ENCODE measurements at regions not wholly inside any gene's neighbourhood (a gene's known extent, or its start where the extent isn't known, plus 50 kb on each side); places are given as distances from the start of the nearest gene placed in this dataset.

- no peak overlapping the region for H3K4me3 ChIP-seq (ENCODE audit: low read length)
- no peak for DNase-seq
- no peak overlapping the region for H2AFZ ChIP-seq (ENCODE audit: low read length)
- no peak overlapping the region for H3K4me2 ChIP-seq (ENCODE audit: low read depth, low read length, poor library complexity, severe bottlenecking)
- no peak overlapping the region for H3K9ac ChIP-seq (ENCODE audit: low read length)
- H3K36me3 ChIP-seq (ENCODE audit: insufficient read depth, low read length), result no peaks in the 10 kb centered on the region
- no peaks in the 10 kb centered on the region for H3K4me1 ChIP-seq (ENCODE audit: low read length)
- no peak overlapping the region for H3K27ac ChIP-seq (ENCODE audit: low read length)
- H3K79me2 ChIP-seq (ENCODE audit: low read length), result no peaks in the 10 kb centered on the region
- H3K9me2 ChIP-seq (replicated peaks; ENCODE audit: insufficient read depth, low read length), result no peaks in the 10 kb centered on the region
- 0 out of 2 replicates have a peak, but pooled peaks cover 3% of the 10 kb centered on the region for H4K20me1 ChIP-seq (ENCODE audit: insufficient read depth, low read depth, low read length)
- no peaks in the 10 kb centered on the region for H3K27me3 ChIP-seq (ENCODE audit: low read length)
- no peaks in the 10 kb centered on the region for H3K9me3 ChIP-seq (ENCODE audit: low read length)
Measured at GRCh38 chr21:36591326-36591970, 107.5 kb upstream of the SIM2 start.

- no peaks in the 10 kb centered on the region for H3K36me3 ChIP-seq (ENCODE audit: insufficient read depth, low read length)
- H3K9me2 ChIP-seq (replicated peaks; ENCODE audit: insufficient read depth, low read length), result no peaks in the 10 kb centered on the region
- no peak overlapping the region for H3K4me3 ChIP-seq (ENCODE audit: low read length)
- H3K9ac ChIP-seq (ENCODE audit: low read length), result no peak overlapping the region
- no peaks in the 10 kb centered on the region for H3K79me2 ChIP-seq (ENCODE audit: low read length)
- H3K4me2 ChIP-seq (ENCODE audit: low read depth, low read length, poor library complexity, severe bottlenecking), result no peak overlapping the region
- H3K27me3 ChIP-seq (ENCODE audit: low read length), result no peaks in the 10 kb centered on the region
- H4K20me1 ChIP-seq (ENCODE audit: insufficient read depth, low read depth, low read length), result no peaks in the 10 kb centered on the region
- no peak overlapping the region for H3K27ac ChIP-seq (ENCODE audit: low read length)
- H3K9me3 ChIP-seq (ENCODE audit: low read length), result no peaks in the 10 kb centered on the region
- H2AFZ ChIP-seq (ENCODE audit: low read length), result no peak overlapping the region
- no peak for DNase-seq
- no peaks in the 10 kb centered on the region for H3K4me1 ChIP-seq (ENCODE audit: low read length)
Measured at GRCh38 chr21:36596174-36596573, 102.7 kb upstream of the SIM2 start.

DNA sequence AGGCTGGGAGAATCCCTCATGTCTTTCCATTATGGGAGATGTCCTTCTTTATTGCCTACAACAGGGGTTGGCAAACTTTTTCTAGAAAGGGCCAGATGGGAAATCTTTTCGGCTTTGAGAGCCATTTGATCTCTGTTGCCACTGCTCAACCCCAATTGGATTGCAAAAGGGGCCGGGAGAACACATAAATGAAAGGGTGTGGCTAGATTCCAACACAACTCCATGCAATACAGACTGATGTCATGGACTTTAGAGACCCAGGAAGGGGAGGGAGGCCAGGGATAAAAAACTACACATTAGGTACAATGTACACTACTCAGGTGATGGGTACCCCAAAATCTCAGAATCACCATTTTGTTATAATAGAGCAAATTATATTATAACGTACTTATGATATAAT, 97.6 kb upstream of the SIM2 start:
- Histone ChIP-seq H3K9ac (ENCODE audit: low read length) (no peak overlapping the region), H3K9me2 (replicated peaks; ENCODE audit: insufficient read depth, low read length) (no peaks in the 10 kb centered on the region), H3K27me3 (ENCODE audit: low read length) (no peaks in the 10 kb centered on the region), H2AFZ (ENCODE audit: low read length) (no peak overlapping the region), H3K27ac (ENCODE audit: low read length) (no peak overlapping the region), H3K9me3 (ENCODE audit: low read length) (no peaks in the 10 kb centered on the region), H3K4me1 (ENCODE audit: low read length) (no peaks in the 10 kb centered on the region), H3K4me3 (ENCODE audit: low read length) (no peak overlapping the region), H3K36me3 (ENCODE audit: insufficient read depth, low read length) (no peaks in the 10 kb centered on the region), H4K20me1 (ENCODE audit: insufficient read depth, low read depth, low read length) (no peaks in the 10 kb centered on the region), H3K79me2 (ENCODE audit: low read length) (no peaks in the 10 kb centered on the region), H3K4me2 (ENCODE audit: low read depth, low read length, poor library complexity, severe bottlenecking) (no peak overlapping the region)
- DNase-seq, result no peak

DNA sequence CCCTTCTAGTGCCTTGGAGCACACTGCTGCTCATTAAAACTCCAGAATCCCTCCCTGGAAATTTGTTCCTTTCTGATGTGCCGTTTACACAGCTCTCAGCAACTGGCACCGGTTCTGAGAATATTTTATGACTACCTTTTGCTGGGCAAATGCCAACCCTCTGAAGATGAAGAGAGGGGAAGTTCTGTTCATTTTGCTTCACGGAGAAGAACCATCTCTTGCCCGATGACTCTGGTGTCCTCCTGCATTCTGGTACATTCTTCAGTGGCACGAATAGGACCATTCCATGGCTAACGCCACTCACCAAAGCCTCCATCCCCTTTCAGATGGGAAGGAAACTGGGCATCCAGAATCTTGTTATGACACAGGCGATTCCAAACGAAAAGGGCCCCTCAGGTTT, 96.2 kb upstream of the SIM2 start:
- Histone ChIP-seq H3K9ac (ENCODE audit: low read length) (no peak overlapping the region), H3K4me1 (ENCODE audit: low read length) (no peaks in the 10 kb centered on the region), H3K27ac (ENCODE audit: low read length) (no peak overlapping the region), H3K79me2 (ENCODE audit: low read length) (no peaks in the 10 kb centered on the region), H3K4me3 (ENCODE audit: low read length) (no peak overlapping the region), H3K9me2 (replicated peaks; ENCODE audit: insufficient read depth, low read length) (no peaks in the 10 kb centered on the region), H3K4me2 (ENCODE audit: low read depth, low read length, poor library complexity, severe bottlenecking) (no peak overlapping the region), H4K20me1 (ENCODE audit: insufficient read depth, low read depth, low read length) (no peaks in the 10 kb centered on the region), H2AFZ (ENCODE audit: low read length) (no peak overlapping the region), H3K36me3 (ENCODE audit: insufficient read depth, low read length) (no peaks in the 10 kb centered on the region), H3K27me3 (ENCODE audit: low read length) (no peaks in the 10 kb centered on the region), H3K9me3 (ENCODE audit: low read length) (no peaks in the 10 kb centered on the region)
- no peak for DNase-seq

DNA sequence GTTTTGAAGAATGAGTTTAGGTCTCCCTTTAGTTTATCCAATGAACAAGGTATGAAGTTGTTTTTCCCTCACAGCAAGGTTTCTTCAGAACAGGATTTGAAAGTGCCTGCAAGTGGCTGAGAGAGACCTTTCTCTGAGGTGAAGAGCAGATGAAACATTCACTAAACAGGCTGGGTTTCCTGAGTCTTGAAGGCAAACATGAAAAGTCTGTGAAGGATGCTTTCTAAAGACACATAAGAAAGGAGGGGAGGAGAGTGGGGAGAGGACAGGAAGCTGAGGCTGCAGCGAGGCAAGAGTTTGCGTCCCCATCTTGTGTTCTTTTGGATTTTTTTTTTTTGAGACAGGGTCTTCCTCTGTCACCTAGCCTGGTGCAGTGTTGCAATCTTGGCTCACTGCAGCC, 95.7 kb upstream of the SIM2 start:
- no peaks in the 10 kb centered on the region for H3K27me3 ChIP-seq (ENCODE audit: low read length)
- no peaks in the 10 kb centered on the region for H4K20me1 ChIP-seq (ENCODE audit: insufficient read depth, low read depth, low read length)
- H3K27ac ChIP-seq (ENCODE audit: low read length), result no peak overlapping the region
- no peaks in the 10 kb centered on the region for H3K36me3 ChIP-seq (ENCODE audit: insufficient read depth, low read length)
- DNase-seq, result no peak
- no peaks in the 10 kb centered on the region for H3K9me2 ChIP-seq (replicated peaks; ENCODE audit: insufficient read depth, low read length)
- no peak overlapping the region for H3K4me3 ChIP-seq (ENCODE audit: low read length)
- H3K4me1 ChIP-seq (ENCODE audit: low read length), result no peaks in the 10 kb centered on the region
- H3K79me2 ChIP-seq (ENCODE audit: low read length), result no peaks in the 10 kb centered on the region
- H3K9me3 ChIP-seq (ENCODE audit: low read length), result no peaks in the 10 kb centered on the region
- H2AFZ ChIP-seq (ENCODE audit: low read length), result no peak overlapping the region
- no peak overlapping the region for H3K4me2 ChIP-seq (ENCODE audit: low read depth, low read length, poor library complexity, severe bottlenecking)
- no peak overlapping the region for H3K9ac ChIP-seq (ENCODE audit: low read length)

DNA sequence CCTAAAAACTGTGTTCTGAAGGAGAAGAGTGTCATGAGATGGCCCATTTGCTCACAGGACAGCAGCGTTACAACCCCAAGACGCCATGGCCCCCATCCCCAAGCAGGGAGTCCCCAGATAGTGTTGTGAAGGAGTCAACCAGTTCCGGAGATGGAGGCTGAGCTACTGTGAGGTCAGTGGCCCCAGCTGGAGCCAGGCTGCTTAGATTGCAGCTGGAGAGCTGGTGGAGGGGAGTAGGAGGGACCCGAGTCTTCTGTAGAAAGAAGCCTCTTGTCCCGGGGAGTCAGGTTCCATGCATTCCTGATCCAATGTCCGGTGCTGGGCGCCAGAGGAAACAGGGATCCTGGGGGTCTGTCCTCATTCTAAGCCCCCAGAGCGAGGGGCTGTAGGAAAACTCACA, 93.5 kb upstream of the SIM2 start:
- DNase-seq, result no peak
- H3K27ac ChIP-seq (ENCODE audit: low read length), result no peak overlapping the region
- no peak overlapping the region for H3K4me2 ChIP-seq (ENCODE audit: low read depth, low read length, poor library complexity, severe bottlenecking)
- H3K79me2 ChIP-seq (ENCODE audit: low read length), result no peaks in the 10 kb centered on the region
- H3K9me3 ChIP-seq (ENCODE audit: low read length), result no peaks in the 10 kb centered on the region
- H3K9me2 ChIP-seq (replicated peaks; ENCODE audit: insufficient read depth, low read length), result no peaks in the 10 kb centered on the region
- no peak overlapping the region for H3K4me3 ChIP-seq (ENCODE audit: low read length)
- no peak overlapping the region for H3K9ac ChIP-seq (ENCODE audit: low read length)
- H2AFZ ChIP-seq (ENCODE audit: low read length), result no peak overlapping the region
- no peaks in the 10 kb centered on the region for H4K20me1 ChIP-seq (ENCODE audit: insufficient read depth, low read depth, low read length)
- H3K36me3 ChIP-seq (ENCODE audit: insufficient read depth, low read length), result no peaks in the 10 kb centered on the region
- no peaks in the 10 kb centered on the region for H3K4me1 ChIP-seq (ENCODE audit: low read length)
- no peaks in the 10 kb centered on the region for H3K27me3 ChIP-seq (ENCODE audit: low read length)

- Histone ChIP-seq H4K20me1 (ENCODE audit: insufficient read depth, low read depth, low read length) (no peaks in the 10 kb centered on the region), H3K4me1 (ENCODE audit: low read length) (no peaks in the 10 kb centered on the region), H3K9me3 (ENCODE audit: low read length) (no peaks in the 10 kb centered on the region), H3K9ac (ENCODE audit: low read length) (no peak overlapping the region), H3K9me2 (replicated peaks; ENCODE audit: insufficient read depth, low read length) (no peaks in the 10 kb centered on the region), H3K27ac (ENCODE audit: low read length) (no peak overlapping the region), H3K4me3 (ENCODE audit: low read length) (no peak overlapping the region), H3K79me2 (ENCODE audit: low read length) (no peaks in the 10 kb centered on the region), H3K27me3 (ENCODE audit: low read length) (no peaks in the 10 kb centered on the region), H3K4me2 (ENCODE audit: low read depth, low read length, poor library complexity, severe bottlenecking) (no peak overlapping the region), H2AFZ (ENCODE audit: low read length) (no peak overlapping the region), H3K36me3 (ENCODE audit: insufficient read depth, low read length) (no peaks in the 10 kb centered on the region)
- DNase-seq, result no peak
Measured at GRCh38 chr21:36606287-36606982, 92.5 kb upstream of the SIM2 start.

DNA sequence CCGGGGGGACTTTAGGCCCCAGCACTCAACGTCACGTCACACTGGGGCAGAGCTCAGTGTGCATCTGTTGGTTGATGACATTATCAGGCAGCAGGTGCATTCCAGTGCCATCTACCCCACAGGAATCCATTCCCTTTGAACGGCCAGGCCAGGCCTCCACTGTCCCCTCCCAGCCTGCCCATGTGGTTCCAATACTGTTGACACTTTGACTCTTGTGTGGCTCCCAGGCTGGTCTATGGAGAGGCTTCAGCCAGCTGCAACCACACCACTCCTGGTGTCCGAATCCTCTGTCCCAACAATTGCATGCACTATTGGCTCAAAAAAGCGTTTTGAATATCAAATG, 92.0 kb upstream of the SIM2 start:
- no peak overlapping the region for H2AFZ ChIP-seq (ENCODE audit: low read length)
- no peak for DNase-seq
- no peak overlapping the region for H3K27ac ChIP-seq (ENCODE audit: low read length)

More for the DNA sequence above, 92.0 kb upstream of the SIM2 start:
- Histone ChIP-seq H4K20me1 (ENCODE audit: insufficient read depth, low read depth, low read length) (no peaks in the 10 kb centered on the region), H3K9ac (ENCODE audit: low read length) (no peak overlapping the region), H3K4me3 (ENCODE audit: low read length) (no peak overlapping the region), H3K4me2 (ENCODE audit: low read depth, low read length, poor library complexity, severe bottlenecking) (no peak overlapping the region), H3K9me3 (ENCODE audit: low read length) (no peaks in the 10 kb centered on the region), H3K79me2 (ENCODE audit: low read length) (no peaks in the 10 kb centered on the region), H3K4me1 (ENCODE audit: low read length) (no peaks in the 10 kb centered on the region), H3K9me2 (replicated peaks; ENCODE audit: insufficient read depth, low read length) (no peaks in the 10 kb centered on the region), H3K36me3 (ENCODE audit: insufficient read depth, low read length) (no peaks in the 10 kb centered on the region), H3K27me3 (ENCODE audit: low read length) (no peaks in the 10 kb centered on the region)

Data from Karpas-422 (cell line).